AG09309 (cell line): ENCODE measurements at regions not wholly inside any gene's neighbourhood (a gene's known extent, or its start where the extent isn't known, plus 50 kb on each side); places are given as distances from the start of the nearest gene placed in this dataset.

Experiments used
- DNase-seq: peaks from one replicate; pipeline ENCODE4 v3.0.0-alpha.2; 2010; ENCODE audit warnings: low read depth
- H3K4me3 ChIP-seq: 2 replicates; pipeline ENCODE4 v1.5.1; 2011; ENCODE audit warnings: mild to moderate bottlenecking, low read depth, low read length, moderate library complexity; ENCODE audit not compliant: control insufficient read depth
- TF ChIP-seq, protein P1 (sequence below): IDR thresholded peaks from 2 replicates; pipeline ENCODE4 v1.5.1; 2011; ENCODE audit warnings: mild to moderate bottlenecking, low read depth, low read length, inconsistent platforms; ENCODE audit not compliant: insufficient read depth, control insufficient read depth; ENCODE audit errors: missing control alignments

DNA sequence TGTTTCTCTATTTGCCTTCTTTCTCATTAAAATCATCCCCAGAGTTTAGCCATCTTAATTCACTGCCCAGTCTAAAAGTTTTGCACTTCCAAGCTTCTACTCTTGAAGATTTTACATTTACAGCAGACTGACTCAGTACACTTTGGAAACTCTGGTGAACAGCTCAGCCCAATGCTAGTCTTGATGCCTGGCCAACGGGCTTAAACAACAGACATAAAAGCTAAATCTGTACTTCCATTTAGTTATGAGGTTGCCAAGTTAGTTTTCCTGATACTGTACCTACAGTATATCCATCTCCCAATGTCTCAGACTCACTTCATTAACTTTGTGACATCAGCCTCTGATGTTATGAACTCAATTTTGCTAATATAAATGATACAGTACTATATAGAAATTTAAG, 891.8 kb upstream of the SOX9 start:
- TF ChIP-seq, protein P1, sequence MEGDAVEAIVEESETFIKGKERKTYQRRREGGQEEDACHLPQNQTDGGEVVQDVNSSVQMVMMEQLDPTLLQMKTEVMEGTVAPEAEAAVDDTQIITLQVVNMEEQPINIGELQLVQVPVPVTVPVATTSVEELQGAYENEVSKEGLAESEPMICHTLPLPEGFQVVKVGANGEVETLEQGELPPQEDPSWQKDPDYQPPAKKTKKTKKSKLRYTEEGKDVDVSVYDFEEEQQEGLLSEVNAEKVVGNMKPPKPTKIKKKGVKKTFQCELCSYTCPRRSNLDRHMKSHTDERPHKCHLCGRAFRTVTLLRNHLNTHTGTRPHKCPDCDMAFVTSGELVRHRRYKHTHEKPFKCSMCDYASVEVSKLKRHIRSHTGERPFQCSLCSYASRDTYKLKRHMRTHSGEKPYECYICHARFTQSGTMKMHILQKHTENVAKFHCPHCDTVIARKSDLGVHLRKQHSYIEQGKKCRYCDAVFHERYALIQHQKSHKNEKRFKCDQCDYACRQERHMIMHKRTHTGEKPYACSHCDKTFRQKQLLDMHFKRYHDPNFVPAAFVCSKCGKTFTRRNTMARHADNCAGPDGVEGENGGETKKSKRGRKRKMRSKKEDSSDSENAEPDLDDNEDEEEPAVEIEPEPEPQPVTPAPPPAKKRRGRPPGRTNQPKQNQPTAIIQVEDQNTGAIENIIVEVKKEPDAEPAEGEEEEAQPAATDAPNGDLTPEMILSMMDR = no peak
- no peak overlapping the region for H3K4me3 ChIP-seq
- no peak for DNase-seq

DNA sequence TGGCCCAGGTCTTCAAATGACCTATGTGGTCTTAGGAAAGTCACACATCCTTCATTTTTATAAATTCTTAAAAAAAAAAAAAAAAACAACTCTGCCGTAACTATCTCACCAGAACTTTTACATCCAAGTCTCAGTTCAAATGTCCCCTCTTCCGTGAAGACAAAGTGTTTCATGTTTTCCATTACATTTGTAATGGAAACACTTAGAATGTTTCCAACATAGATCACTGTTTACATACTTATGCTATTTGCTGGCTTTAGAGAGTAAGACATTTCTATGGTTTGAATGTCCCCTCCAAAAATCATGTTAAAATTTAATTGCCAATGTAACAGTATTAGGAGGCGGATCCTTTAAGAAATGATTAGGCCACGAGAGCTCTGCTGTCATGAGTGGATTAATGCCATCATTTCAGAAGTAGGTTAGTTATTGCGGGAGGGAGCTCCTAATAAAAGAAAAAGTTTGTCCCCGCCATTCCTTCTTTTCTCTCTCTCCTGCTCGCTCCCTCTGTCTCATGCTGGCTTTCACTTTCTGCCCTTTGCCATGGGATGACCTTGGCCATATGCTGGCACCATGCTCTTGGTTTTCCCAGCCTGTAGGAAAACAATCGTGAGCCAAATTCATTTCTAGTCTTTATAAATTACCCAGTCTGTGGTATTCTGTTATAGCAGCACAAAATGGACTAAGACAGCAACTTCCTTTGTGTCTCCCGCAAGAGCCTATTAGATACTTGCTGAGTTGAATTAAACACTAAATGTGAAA, 887.8 kb upstream of the SOX9 start:
- DNase-seq = no peak
- TF ChIP-seq, protein P1 = no peak
- no peak overlapping the region for H3K4me3 ChIP-seq

DNA sequence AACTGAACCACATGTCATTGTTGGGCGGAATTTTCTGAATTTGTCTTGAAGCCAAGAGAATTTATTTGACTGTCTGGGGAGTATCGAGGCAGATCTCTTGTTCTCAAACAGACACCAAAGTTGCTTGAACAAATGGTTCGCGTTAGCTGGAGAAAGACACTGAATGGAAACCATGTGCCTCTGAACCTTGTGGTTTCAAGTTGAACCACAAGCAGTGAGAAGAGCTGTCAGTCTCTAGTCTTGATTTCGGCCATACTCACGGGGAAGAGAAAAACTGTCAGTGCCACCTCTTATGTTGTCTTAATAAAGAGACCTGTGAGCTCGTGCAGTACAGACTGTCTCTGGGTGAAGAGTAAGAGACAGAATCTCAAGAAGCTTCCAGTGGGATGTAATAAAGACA, 886.5 kb upstream of the SOX9 start:
- TF ChIP-seq, protein P1 = no peak
- DNase-seq = no peak
- no peak overlapping the region for H3K4me3 ChIP-seq

DNA sequence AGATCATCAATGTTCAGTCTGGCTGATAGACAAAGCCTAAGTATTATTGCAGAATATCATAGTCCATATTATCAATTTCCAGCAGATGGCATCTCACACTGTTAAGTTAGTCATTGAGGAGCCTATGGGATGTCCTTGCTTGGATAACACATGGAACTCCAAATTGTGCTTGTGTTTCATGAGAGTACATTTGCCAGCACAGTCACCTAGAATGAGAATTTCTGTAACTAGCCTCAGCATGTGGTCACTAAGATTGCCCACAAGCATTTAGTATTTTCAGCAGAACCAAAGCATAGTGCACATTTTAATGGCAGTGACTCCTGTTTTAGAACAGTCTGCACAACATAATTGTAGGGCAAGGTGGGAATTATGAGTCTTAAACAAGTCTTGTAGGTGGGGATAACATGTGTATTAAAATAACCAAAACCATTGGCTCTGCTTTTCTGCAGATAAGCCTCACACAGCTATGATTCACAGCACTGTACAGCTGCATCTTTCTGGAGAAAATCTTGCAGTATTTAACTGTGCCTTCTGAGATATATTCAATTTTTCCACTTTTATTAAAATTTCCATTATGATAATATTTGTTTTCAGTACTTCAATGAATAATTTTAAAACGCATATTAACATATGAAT, 882.8 kb upstream of the SOX9 start:
- TF ChIP-seq, protein P1 = peak; percentile 38
- DNase-seq = peak; percentile 37
- H3K4me3 ChIP-seq = no peak overlapping the region

DNA sequence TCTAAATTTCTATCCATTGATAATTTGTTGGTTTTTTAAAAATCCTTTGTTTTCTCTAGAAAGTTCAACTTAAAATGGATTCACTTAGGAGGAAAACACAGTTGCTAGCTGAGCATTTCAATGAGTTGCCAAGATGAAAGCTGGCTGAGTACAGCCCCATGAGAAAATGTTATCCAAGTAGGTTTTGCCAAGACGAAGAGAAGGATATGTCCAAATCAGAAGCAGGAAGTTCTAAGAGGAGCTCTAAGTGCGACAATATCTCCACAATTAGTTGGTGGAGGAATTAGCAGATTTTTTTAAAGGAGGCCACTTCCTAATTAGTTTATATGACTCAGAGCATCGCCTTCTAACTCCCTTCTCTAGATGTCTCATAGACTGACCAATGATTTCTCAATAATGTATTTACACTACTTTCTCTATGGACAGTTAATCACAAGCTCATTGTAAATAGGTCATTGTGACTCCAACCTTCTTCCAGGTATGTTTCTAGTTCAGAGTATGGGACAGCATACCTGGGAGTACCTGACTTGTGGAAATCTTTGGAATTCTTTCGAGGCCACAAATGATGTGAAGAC, 873.3 kb upstream of the SOX9 start:
- TF ChIP-seq, protein P1 = no peak
- DNase-seq = no peak
- no peak overlapping the region for H3K4me3 ChIP-seq

DNA sequence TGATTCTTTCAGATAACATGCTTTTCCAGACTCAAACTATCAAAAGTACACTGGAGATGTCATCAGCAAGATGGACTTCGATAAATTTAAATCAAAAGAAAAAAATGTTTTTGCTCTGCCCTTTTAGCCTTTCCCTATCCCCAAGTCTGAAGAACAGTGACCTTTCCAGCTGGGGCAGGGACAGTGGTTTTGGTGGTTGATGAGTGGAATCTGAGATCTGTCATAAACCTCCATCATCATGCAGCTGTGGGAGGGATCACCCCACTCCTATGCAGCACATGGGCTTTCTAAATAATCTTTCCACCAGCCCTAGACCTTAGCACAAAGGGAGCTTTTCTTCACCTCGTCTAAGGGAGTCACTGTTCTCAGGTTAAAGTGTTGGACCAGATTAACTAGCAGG, 869.5 kb upstream of the SOX9 start:
- no peak for DNase-seq
- no peak overlapping the region for H3K4me3 ChIP-seq
- TF ChIP-seq, protein P1 = no peak
